ENCODE measurements at regions not wholly inside any gene's neighbourhood (a gene's known extent, or its start where the extent isn't known, plus 50 kb on each side); places are given as distances from the start of the nearest gene placed in this dataset.
"Not testable (repeated sequence)": the region's sequence is repeated elsewhere in the genome, so short reads cannot be mapped to it uniquely, and the experiment has no call there.

GRCh38 chr1:194862129-194862528 is 1675.7 kb upstream of the B3GALT2 start:
- Histone ChIP-seq H3K27me3 (ENCODE audit: insufficient read depth, poor library complexity, severe bottlenecking) (no peaks in the 10 kb centered on the region), H3K27ac (replicated peaks) (no peak overlapping the region), H3K4me3 (replicated peaks; ENCODE audit: insufficient read depth, low read length) (no peak overlapping the region)
- TF ChIP-seq SPI1 (IDR thresholded peaks at IDR 0.05; ENCODE audit: borderline replicate concordance, low read depth) = no peak
- no peak for TF ChIP-seq GABPA (IDR thresholded peaks at IDR 0.05; ENCODE audit: low read depth)
- TF ChIP-seq POLR2AphosphoS5 (IDR thresholded peaks at IDR 0.05; ENCODE audit: low read depth) = no peak
- TF ChIP-seq CTCF (IDR thresholded peaks at IDR 0.05; ENCODE audit: insufficient read depth, low read length) = no peak
- TF ChIP-seq, protein P1, sequence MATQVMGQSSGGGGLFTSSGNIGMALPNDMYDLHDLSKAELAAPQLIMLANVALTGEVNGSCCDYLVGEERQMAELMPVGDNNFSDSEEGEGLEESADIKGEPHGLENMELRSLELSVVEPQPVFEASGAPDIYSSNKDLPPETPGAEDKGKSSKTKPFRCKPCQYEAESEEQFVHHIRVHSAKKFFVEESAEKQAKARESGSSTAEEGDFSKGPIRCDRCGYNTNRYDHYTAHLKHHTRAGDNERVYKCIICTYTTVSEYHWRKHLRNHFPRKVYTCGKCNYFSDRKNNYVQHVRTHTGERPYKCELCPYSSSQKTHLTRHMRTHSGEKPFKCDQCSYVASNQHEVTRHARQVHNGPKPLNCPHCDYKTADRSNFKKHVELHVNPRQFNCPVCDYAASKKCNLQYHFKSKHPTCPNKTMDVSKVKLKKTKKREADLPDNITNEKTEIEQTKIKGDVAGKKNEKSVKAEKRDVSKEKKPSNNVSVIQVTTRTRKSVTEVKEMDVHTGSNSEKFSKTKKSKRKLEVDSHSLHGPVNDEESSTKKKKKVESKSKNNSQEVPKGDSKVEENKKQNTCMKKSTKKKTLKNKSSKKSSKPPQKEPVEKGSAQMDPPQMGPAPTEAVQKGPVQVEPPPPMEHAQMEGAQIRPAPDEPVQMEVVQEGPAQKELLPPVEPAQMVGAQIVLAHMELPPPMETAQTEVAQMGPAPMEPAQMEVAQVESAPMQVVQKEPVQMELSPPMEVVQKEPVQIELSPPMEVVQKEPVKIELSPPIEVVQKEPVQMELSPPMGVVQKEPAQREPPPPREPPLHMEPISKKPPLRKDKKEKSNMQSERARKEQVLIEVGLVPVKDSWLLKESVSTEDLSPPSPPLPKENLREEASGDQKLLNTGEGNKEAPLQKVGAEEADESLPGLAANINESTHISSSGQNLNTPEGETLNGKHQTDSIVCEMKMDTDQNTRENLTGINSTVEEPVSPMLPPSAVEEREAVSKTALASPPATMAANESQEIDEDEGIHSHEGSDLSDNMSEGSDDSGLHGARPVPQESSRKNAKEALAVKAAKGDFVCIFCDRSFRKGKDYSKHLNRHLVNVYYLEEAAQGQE (IDR thresholded peaks at IDR 0.05; ENCODE audit: insufficient replicate concordance, low read depth) = no peak
- no peak for DNase-seq (ENCODE audit: low read depth in 1 of 2, low spot score in 1 of 2)

GRCh38 chr1:194860248-194861201 is 1674.1 kb upstream of the B3GALT2 start:
- TF ChIP-seq CTCF (IDR thresholded peaks at IDR 0.05; ENCODE audit: insufficient read depth, low read length) (no peak), GABPA (IDR thresholded peaks at IDR 0.05; ENCODE audit: low read depth) (no peak), POLR2AphosphoS5 (IDR thresholded peaks at IDR 0.05; ENCODE audit: low read depth) (no peak), SPI1 (IDR thresholded peaks at IDR 0.05; ENCODE audit: borderline replicate concordance, low read depth) (no peak)
- TF ChIP-seq, protein P1 (IDR thresholded peaks at IDR 0.05; ENCODE audit: insufficient replicate concordance, low read depth) = no peak
- no peak for DNase-seq (ENCODE audit: low read depth in 1 of 2, low spot score in 1 of 2)
- no peak overlapping the region for H3K27ac ChIP-seq (replicated peaks)
- no peaks in the 10 kb centered on the region for H3K27me3 ChIP-seq (ENCODE audit: insufficient read depth, poor library complexity, severe bottlenecking)
- H3K4me3 ChIP-seq (replicated peaks; ENCODE audit: insufficient read depth, low read length) = no peak overlapping the region

GRCh38 chr1:194859481-194860154 is 1673.2 kb upstream of the B3GALT2 start:
- H3K4me3 ChIP-seq (replicated peaks; ENCODE audit: insufficient read depth, low read length); H3K27ac ChIP-seq (replicated peaks); DNase-seq (ENCODE audit: low read depth in 1 of 2, low spot score in 1 of 2): not testable (repeated sequence)

DNA sequence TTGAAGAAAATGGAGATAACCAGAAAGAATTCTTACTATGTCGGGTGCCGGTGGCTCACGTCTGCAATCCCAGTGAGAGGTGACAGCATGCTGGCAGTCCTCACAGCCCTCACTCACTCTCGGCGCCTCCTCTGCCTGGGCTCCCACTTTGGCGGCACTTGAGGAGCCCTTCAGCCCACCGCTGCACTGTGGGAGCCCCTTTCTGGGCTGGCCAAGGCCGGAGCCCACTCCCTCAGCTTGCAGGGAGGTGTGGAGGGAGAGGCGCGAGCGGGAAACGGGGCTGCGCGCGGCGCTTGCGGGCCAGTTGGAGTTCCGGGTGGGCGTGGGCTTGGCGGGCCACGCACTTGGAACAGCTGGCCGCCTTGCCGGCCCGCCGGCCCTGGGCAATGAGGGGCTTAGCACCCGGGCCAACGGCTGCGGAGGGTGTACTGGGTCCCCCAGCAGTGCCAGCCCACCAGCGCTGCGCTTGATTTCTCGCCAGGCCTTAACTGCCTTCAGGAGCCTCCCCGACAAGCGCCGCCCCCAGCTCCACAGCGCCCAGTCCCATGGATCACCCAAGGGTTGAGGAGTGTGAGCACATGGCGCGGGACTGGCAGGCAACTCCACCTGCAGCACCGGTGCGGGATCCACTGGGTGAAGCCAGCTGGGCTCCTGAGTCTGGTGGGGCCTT is 1672.5 kb upstream of the B3GALT2 start:
- H3K4me3 ChIP-seq (replicated peaks; ENCODE audit: insufficient read depth, low read length); H3K27me3 ChIP-seq (ENCODE audit: insufficient read depth, poor library complexity, severe bottlenecking); DNase-seq (ENCODE audit: low read depth in 1 of 2, low spot score in 1 of 2); H3K27ac ChIP-seq (replicated peaks): not testable (repeated sequence)

More at GRCh38 chr1:194859481-194860154, 1673.2 kb upstream of the B3GALT2 start:
- not testable (repeated sequence) for H3K27me3 ChIP-seq (ENCODE audit: insufficient read depth, poor library complexity, severe bottlenecking)

Data from HL-60 (cell line).